Activated CD8-positive, alpha-beta memory T cell treated with anti-CD3 and anti-CD28 coated beads, Interleukin-2, amount 50 U/mL, for 4 hours (primary cell): ENCODE measurements at regions not wholly inside any gene's neighbourhood (a gene's known extent, or its start where the extent isn't known, plus 50 kb on each side); places are given as distances from the start of the nearest gene placed in this dataset.
"Not testable (repeated sequence)": the region's sequence is repeated elsewhere in the genome, so short reads cannot be mapped to it uniquely, and the experiment has no call there.

Source experiments
- DNase-seq: peaks from one replicate; pipeline ENCODE4 v3.0.0-alpha.2; 2020

GRCh38 chr18:51248685-51249084 is 51.2 kb upstream of the MEX3C start:
- no peak for DNase-seq

- no peak for DNase-seq
Measured at GRCh38 chr18:51250006-51250405, 52.5 kb upstream of the MEX3C start.

- no peak for DNase-seq
Measured at GRCh38 chr18:51250458-51251024, 53.1 kb upstream of the MEX3C start.

DNA sequence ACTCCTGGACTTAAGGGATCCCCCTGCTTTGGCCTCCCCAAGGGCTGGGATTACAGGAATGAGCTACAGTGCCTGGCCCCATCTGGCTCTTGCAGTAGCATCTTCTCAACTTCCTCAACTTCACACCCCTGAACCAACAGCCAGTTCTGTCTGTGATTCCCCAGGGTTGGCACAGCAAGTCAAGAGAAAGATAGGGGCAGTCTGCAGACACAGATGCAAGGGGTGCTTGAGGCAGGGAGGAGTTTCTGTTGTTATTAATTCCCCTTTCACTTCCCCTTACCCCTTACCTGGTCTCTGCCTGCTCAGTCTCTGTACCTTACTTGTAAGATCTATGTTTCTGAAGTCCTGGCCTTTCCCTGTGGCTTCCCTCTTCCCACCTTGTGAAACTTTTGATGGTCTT is 54.1 kb upstream of the MEX3C start:
- no peak for DNase-seq

- no peak for DNase-seq
Measured at GRCh38 chr18:51253476-51253875, 56.0 kb upstream of the MEX3C start.

DNA sequence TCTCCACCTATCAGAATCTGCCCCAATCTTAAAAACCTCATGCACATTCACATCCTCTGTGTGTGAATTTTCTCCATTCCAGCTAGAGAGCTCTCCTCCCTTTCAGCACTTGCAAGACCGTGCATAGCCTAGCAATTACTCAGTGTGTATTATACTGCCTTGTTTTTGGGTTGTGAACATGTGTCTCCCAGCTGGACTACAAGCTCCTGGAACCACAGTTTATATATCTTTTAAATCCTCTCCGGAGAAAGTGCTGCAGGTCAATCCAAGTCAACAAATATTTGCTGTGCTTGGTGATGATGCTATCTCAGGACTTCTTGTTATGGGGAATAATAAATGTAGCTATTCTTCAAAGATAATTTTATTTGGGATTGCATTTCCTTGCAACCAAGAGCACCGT is 58.2 kb upstream of the MEX3C start:
- DNase-seq, result no peak

- DNase-seq, result no peak
Measured at GRCh38 chr18:51257150-51257549, 59.7 kb upstream of the MEX3C start.

- DNase-seq, result no peak
Measured at GRCh38 chr18:51260118-51260517, 62.6 kb upstream of the MEX3C start.

DNA sequence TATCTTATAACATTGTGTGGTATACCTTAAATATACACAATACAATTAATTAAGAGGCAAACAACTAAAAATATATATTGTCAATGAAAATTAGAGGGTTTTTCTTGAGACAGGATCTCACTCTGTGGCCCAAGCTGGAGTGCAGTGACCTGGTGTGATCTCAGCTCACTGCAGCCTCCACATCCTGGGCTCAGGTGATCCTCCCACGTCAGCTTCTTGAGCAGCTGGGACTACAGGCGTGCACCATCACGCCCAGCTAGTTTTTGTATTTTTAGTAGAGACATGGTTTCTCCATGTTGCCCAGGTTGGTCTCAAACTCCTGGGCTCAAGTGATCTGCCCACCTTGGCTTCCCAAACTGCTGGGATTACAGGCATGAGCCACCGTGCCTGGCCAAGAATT is 68.6 kb upstream of the MEX3C start:
- DNase-seq, result not testable (repeated sequence)

DNA sequence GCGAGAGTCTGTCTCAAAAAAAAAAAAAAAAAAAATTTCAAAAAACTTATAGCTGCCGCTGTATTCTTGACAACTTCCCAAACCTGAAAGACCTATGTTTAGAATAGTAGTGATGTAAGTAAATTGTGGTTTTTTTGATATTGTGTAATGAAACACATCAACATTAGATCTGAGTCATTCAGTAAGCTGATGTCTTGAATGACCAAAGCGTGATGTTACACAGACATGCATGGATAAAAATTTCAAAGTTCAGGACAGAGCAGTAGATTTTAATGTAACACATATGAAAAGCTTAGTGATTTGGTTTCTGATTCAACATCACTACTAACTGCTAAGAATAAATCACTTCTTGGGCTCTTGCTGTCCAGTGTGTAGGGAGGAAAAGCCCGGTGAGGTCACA is 69.3 kb upstream of the MEX3C start:
- DNase-seq, result no peak

DNA sequence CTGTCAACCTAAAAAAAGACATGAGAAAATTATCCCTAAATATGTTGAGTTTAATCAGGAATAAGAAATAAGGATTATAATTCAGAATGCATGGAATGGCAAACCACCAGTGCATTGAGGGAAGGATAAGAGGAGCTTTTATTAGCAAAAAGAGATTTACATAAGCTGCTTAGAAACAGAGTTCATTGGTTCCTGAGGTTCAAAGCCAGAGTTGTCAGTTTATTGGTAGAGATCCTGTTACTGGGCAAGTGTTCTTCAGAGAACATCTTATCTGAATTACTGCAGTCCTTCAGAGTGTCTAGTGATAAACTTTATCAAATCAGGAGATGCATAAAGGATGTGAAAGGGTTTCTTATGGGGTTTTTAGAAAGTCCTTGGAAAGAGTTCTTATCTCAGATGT is 76.0 kb upstream of the MEX3C start:
- no peak for DNase-seq

- DNase-seq, result no peak
Measured at GRCh38 chr18:51275712-51276476, 78.4 kb upstream of the MEX3C start.

GRCh38 chr18:51278045-51278649 is 80.7 kb upstream of the MEX3C start:
- DNase-seq, result peak; percentile 17

DNA sequence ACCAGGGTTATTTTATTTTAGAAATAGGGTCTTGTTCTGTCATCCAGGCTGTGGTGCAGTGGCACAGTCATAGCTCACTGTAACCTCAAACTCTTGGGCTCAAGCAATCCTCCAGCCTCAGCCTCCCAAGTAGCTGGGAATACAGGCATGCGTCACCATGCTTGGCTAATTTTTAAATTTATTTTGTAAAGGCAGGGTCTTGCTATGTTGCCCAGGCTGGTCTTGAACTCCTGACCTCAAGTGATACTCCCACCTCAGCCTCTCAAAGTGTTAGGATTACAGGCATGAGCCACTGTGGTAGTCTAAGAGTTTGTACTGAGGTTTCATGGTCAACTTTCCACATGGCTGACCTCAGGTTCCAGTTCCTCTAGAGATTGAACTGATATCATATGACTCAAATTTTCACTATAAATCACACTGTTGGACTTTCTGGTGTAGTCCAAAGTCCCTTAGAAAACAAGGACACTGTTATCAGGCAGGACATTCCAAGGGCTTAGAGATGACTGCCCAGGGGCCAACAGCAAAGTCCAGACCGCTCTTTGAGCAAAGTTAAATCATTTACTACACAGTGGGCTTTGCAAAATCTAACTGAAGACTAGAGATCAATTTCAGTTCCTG is 82.0 kb upstream of the MEX3C start:
- DNase-seq, result no peak

- DNase-seq, result no peak
Measured at GRCh38 chr18:51287818-51288508, 90.5 kb upstream of the MEX3C start.

DNA sequence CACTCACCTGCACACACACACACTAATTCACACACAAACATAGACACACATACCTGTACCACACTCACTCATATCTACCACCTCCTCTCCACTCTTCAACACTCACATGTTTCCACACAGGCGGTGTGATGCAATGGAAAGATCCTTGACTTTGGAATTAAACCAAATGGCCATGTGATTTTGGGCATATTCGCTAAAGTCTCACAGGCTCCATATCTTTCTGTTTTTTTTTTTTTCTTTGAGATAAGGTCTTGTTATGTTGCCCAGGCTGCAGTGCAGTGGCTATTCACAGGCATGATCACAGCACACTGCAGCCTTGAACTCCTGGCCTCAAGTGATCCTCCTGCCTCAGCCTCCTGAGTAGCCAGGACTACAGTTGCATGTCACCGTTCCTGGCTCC is 91.1 kb upstream of the MEX3C start:
- no peak for DNase-seq

- DNase-seq, result no peak
Measured at GRCh38 chr18:51290860-51291259, 93.4 kb upstream of the MEX3C start.

DNA sequence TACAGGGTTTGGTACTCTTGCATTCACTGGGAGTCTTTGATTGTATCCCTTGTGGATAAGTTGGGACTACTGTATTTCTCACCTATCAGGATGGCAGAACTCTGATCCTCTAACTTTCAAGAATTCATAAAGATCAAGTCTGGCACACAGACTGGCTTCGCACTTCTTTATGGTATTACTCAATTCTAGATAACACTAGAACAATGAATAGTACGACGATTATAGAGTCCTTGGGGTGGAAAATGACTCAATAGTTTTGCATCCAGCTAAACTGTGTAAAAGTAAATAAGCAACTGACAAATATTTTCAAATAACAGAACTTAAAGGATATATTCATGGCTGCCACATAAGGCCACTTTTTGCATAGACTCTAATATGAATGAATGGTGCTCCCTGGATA is 103.4 kb upstream of the MEX3C start:
- DNase-seq, result no peak

- no peak for DNase-seq
Measured at GRCh38 chr18:51301376-51301775, 103.9 kb upstream of the MEX3C start.

DNA sequence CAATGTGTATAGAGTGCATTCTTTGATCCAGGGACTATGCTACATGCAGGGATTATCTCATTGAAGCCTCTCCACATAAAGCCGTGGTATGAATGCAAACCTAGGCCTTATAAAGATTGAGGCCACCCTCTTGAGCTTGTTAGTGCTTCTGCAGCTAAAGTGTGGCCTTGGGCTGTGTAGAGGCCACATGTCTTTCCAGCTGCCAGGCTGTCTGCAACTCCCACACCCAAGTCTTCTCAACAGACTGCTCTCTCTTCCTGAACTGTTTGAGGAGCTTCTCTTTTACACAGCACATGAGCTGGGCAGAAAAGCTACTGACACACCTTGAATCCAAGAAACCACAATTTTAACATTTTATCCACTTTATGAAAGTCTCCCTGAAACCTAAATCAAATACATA is 119.2 kb upstream of the MEX3C start:
- DNase-seq, result no peak

GRCh38 chr18:51321696-51322095 is 124.2 kb upstream of the MEX3C start:
- no peak for DNase-seq

DNA sequence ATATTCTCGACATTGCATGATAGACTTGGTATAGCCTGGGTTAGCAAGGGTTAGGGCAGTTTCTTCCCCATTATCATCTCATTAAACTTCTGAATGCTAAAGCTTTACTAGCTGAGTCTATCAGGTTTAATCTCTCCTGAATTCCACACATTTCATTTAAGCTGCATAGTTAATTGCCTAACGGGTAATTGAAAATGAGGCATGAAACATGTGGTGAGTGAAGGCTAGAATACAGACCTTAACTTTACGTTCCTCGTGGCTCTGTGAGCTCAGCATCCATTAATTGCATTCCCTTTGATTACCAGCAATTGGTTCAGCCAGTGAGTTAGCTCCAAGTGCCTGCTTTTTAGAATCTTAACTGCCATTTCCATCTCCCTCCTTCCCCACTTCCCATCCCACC is 126.5 kb upstream of the MEX3C start:
- DNase-seq, result no peak

GRCh38 chr18:51330148-51330547 is 132.7 kb upstream of the MEX3C start:
- DNase-seq, result no peak

DNA sequence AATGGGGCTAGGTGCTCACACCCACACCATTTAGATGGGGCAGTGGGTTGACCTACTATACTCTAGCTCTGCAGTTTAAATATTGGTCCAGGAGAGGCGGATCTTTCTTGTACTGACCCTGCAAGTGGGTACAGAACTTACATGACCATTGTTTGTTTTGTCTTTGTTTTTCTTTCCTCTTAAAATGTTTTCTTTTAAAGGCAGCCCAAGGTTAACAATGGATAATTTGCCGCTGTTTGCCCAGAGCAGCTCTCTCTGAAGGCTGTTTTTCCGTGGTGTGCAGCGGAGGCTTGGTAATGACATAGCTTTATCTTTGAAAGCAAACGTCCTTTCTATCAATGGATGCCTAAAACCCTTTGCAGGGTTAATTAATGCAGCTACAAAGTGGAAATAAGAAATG is 133.3 kb upstream of the MEX3C start:
- no peak for DNase-seq
